ENCODE measurements at regions not wholly inside any gene's neighbourhood (a gene's known extent, or its start where the extent isn't known, plus 50 kb on each side); places are given as distances from the start of the nearest gene placed in this dataset.

DNA sequence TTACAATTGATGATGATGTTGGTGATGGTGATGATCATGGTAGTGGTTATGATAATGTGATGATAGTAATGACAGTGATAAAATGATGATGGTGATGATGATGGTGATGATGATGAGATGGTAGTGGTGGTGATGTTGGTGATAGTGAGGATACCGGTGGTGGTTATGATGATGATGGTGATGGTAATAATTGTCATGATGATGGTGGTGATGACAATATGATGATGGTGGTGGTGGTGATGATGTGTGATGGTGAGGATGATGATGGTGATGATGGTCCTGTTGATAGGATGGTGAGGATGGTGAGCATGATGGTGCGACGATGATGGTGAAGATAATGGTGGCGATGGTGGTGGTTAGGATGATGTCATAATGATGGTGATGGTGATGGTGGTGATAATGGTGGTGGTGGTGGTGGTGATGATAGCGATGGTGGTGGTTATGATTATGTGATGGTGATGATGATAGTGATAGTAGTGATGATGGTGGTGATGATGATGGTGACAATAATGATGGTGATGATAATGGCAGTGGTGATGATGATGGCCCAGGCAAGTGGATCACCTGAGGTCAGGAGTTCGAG, 1129.9 kb downstream of the BRD1 start:
- ChIA-PET CTCF (no interaction called here), POLR2A (no interaction called here)
- DNase-seq (ENCODE audit: low read depth) = no peak
- no peak overlapping the region for H3K4me3 ChIP-seq (ENCODE audit: low read depth, low read length)
- H3K27me3 ChIP-seq (ENCODE audit: control insufficient read depth, insufficient read depth, low read length) = no peaks in the 10 kb centered on the region
- no peaks in the 10 kb centered on the region for H3K36me3 ChIP-seq (ENCODE audit: control insufficient read depth, insufficient read depth, low read length)
- TF ChIP-seq CTCF (IDR thresholded peaks at IDR 0.05; ENCODE audit: insufficient read depth, low read depth, low read length) = no peak

GRCh38 chr22:48697223-48697622, 1130.5 kb downstream of the BRD1 start:
- CTCF ChIA-PET = no interaction called here
- no peak for DNase-seq (ENCODE audit: low read depth)
- POLR2A ChIA-PET = no interaction called here
- no peak overlapping the region for H3K4me3 ChIP-seq (ENCODE audit: low read depth, low read length)
- no peaks in the 10 kb centered on the region for H3K36me3 ChIP-seq (ENCODE audit: control insufficient read depth, insufficient read depth, low read length)
- no peak for TF ChIP-seq CTCF (IDR thresholded peaks at IDR 0.05; ENCODE audit: insufficient read depth, low read depth, low read length)
- H3K27me3 ChIP-seq (ENCODE audit: control insufficient read depth, insufficient read depth, low read length) = no peaks in the 10 kb centered on the region

- Histone ChIP-seq H3K27me3 (ENCODE audit: control insufficient read depth, insufficient read depth, low read length) (no peaks in the 10 kb centered on the region), H3K36me3 (ENCODE audit: control insufficient read depth, insufficient read depth, low read length) (no peaks in the 10 kb centered on the region), H3K4me3 (ENCODE audit: low read depth, low read length) (no peak overlapping the region)
- DNase-seq (ENCODE audit: low read depth) = no peak
- TF ChIP-seq CTCF (IDR thresholded peaks at IDR 0.05; ENCODE audit: insufficient read depth, low read depth, low read length) = no peak
- POLR2A ChIA-PET = no interaction called here
- CTCF ChIA-PET = no interaction called here
Observed at GRCh38 chr22:48696371-48696770, 1131.3 kb downstream of the BRD1 start.

GRCh38 chr22:48695731-48696305, 1131.9 kb downstream of the BRD1 start:
- no peaks in the 10 kb centered on the region for H3K36me3 ChIP-seq (ENCODE audit: control insufficient read depth, insufficient read depth, low read length)
- ChIA-PET POLR2A (no interaction called here), CTCF (no interaction called here)
- no peak overlapping the region for H3K4me3 ChIP-seq (ENCODE audit: low read depth, low read length)
- no peaks in the 10 kb centered on the region for H3K27me3 ChIP-seq (ENCODE audit: control insufficient read depth, insufficient read depth, low read length)
- no peak for TF ChIP-seq CTCF (IDR thresholded peaks at IDR 0.05; ENCODE audit: insufficient read depth, low read depth, low read length)
- no peak for DNase-seq (ENCODE audit: low read depth)

DNA sequence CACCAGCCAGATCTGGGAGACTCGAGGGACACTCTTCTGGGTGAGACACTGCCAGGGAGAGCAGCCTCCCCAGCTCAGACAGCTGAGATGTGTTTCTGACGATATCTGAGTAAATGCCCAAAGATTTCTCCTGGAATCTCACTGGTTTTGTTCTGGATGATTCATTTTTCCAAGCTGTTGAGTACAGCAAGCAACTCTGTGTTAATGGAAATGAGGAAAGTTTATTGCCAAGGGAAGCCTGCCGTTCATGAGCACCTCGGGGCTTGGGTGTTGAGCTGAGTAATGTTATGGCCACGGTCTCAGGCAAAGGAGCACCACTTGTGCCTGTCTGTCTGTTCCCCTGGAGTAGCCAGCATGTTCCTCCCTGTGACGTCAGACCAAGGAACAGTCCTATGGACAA, 1132.4 kb downstream of the BRD1 start:
- Histone ChIP-seq H3K27me3 (ENCODE audit: control insufficient read depth, insufficient read depth, low read length) (no peaks in the 10 kb centered on the region), H3K36me3 (ENCODE audit: control insufficient read depth, insufficient read depth, low read length) (no peaks in the 10 kb centered on the region), H3K4me3 (ENCODE audit: low read depth, low read length) (no peak overlapping the region)
- TF ChIP-seq CTCF (IDR thresholded peaks at IDR 0.05; ENCODE audit: insufficient read depth, low read depth, low read length) = no peak
- DNase-seq (ENCODE audit: low read depth) = no peak
- POLR2A ChIA-PET = no interaction called here
- CTCF ChIA-PET = no interaction called here

All from BJ (cell line).